Endothelial cell of umbilical vein (primary cell): ENCODE measurements at regions not wholly inside any gene's neighbourhood (a gene's known extent, or its start where the extent isn't known, plus 50 kb on each side); places are given as distances from the start of the nearest gene placed in this dataset.

Experiments
- BruUV-seq: library from RNA; stranded (reverse); fragments of 400-500 nt; replicated peaks from 2 replicates; lab custom pipeline; 2021; lab: Mats Ljungman, UMichigan
- CTCF ChIA-PET: fragments of 300-600, 350-600 bp; sonication (Branson Sonifier 250); formaldehyde crosslinking; loops from one replicate; lab custom pipeline; 2021; ENCODE audit warnings: antibody characterized with exemption, inconsistent platforms; lab: Charles Lee
- POLR2A ChIA-PET: fragments of 300-600, 350-600 bp; sonication (Branson Sonifier 250); formaldehyde crosslinking; loops from one replicate; lab custom pipeline; 2021; ENCODE audit warnings: antibody characterized with exemption, inconsistent platforms; lab: Charles Lee
- DNase-seq: peaks from one replicate; pipeline ENCODE4 v3.0.0-alpha.2; 2011; ENCODE audit warnings: low read depth, low spot score
- FAIRE-seq: peaks from 2 replicates; lab custom pipeline; 2011; peaks lifted over from hg19 to GRCh38; lab: Jason Lieb, UNC
- H2AFZ ChIP-seq: 2 replicates; pipeline ENCODE4 v1.6.0; 2012; ENCODE audit warnings: low read depth, low read length, control low read depth, inconsistent platforms
- H3K27ac ChIP-seq: 2 replicates; pipeline ENCODE4 v1.5.1; 2011; ENCODE audit warnings: low read depth, mild to moderate bottlenecking, control low read depth, low read length, moderate library complexity; ENCODE audit not compliant: insufficient read depth
- H3K27me3 ChIP-seq, 2 experiments: 2 replicates each; pipeline versions ENCODE4 v1.6.0 to v1.6.1; 2011; ENCODE audit warnings: low read length in 2 of 2, mixed read lengths in 1 of 2; ENCODE audit not compliant: control insufficient read depth in 2 of 2, insufficient read depth in 2 of 2
- H3K36me3 ChIP-seq, 2 experiments: 2 replicates in 1 of 2; 3 replicates in 1 of 2; pipeline ENCODE4 v1.5.1; 2011; ENCODE audit warnings: low read length in 2 of 2, mild to moderate bottlenecking in 1 of 2, moderate library complexity in 1 of 2; ENCODE audit not compliant: control insufficient read depth in 2 of 2, insufficient read depth in 2 of 2; ENCODE audit errors: extremely low read depth in 1 of 2
- H3K4me1 ChIP-seq: 3 replicates; pipeline ENCODE4 v1.5.1; 2011; ENCODE audit warnings: mild to moderate bottlenecking, low read length; ENCODE audit not compliant: control insufficient read depth, insufficient read depth; ENCODE audit errors: extremely low read depth
- H3K4me2 ChIP-seq: 2 replicates; pipeline ENCODE4 v1.6.1; 2011; ENCODE audit warnings: low read length, control low read depth, mixed read lengths; ENCODE audit not compliant: insufficient read depth
- H3K4me3 ChIP-seq, 3 experiments: fragments of 200-600 bp in 1 of 3; sonication (generic), shearing (Covaris generic) in 1 of 3; replicated peaks in 1 of 3; 2 replicates each; pipeline ENCODE4 v1.5.1; 2011 to 2016; ENCODE audit warnings: control low read depth in 3 of 3, low read length in 3 of 3, mild to moderate bottlenecking in 2 of 3, inconsistent platforms in 1 of 3, low read depth in 1 of 3, moderate library complexity in 1 of 3; ENCODE audit not compliant: insufficient read depth in 1 of 3
- H3K79me2 ChIP-seq: 2 replicates; pipeline ENCODE4 v1.6.0; 2012; ENCODE audit warnings: low read length, inconsistent platforms; ENCODE audit not compliant: control insufficient read depth, insufficient read depth
- H3K9ac ChIP-seq: replicated peaks from 2 replicates; pipeline ENCODE3; 2011; ENCODE audit warnings: low read length, control low read depth; ENCODE audit not compliant: insufficient read depth; ENCODE audit errors: extremely low read depth
- H3K9me1 ChIP-seq: replicated peaks from 3 replicates; pipeline ENCODE4 v1.6.0; 2011; ENCODE audit warnings: mild to moderate bottlenecking, low read length; ENCODE audit not compliant: control insufficient read depth, insufficient read depth; ENCODE audit errors: extremely low read depth
- H3K9me3 ChIP-seq: replicated peaks from 2 replicates; pipeline ENCODE4 v1.5.1; 2012; ENCODE audit warnings: low read length, inconsistent platforms; ENCODE audit not compliant: control insufficient read depth, insufficient read depth
- H4K20me1 ChIP-seq: replicated peaks from 2 replicates; pipeline ENCODE3; 2011; ENCODE audit warnings: mild to moderate bottlenecking, low read length; ENCODE audit not compliant: control insufficient read depth, insufficient read depth; ENCODE audit errors: extremely low read depth
- CTCF ChIP-seq, 2 donors: IDR thresholded peaks; 1 replicate in 1 of 2; 2 replicates in 1 of 2; pipeline ENCODE4 v1.5.1; 2011; ENCODE audit warnings: low read length in 2 of 2, mild to moderate bottlenecking in 2 of 2, moderate library complexity in 2 of 2, control low read depth in 1 of 2, inconsistent platforms in 1 of 2, low read depth in 1 of 2; ENCODE audit not compliant: insufficient read depth in 1 of 2; ENCODE audit errors: extremely low read depth in 1 of 2
- EZH2 ChIP-seq: IDR thresholded peaks from 2 replicates; pipeline ENCODE4 v1.6.1; 2012; ENCODE audit warnings: borderline replicate concordance, low read depth, mild to moderate bottlenecking, moderate library complexity, low read length, inconsistent platforms; ENCODE audit not compliant: severe bottlenecking
- FOS ChIP-seq: IDR thresholded peaks from 2 replicates; pipeline ENCODE4 v1.6.1; 2011; ENCODE audit warnings: mild to moderate bottlenecking, low read length, moderate library complexity, borderline replicate concordance; ENCODE audit not compliant: insufficient read depth
- GATA2 ChIP-seq: IDR thresholded peaks from 2 replicates; pipeline ENCODE4 v1.7.0; 2011; ENCODE audit warnings: low read depth, mild to moderate bottlenecking, moderate library complexity, mixed read lengths, low read length; ENCODE audit not compliant: insufficient read length, insufficient read depth
- JUN ChIP-seq: IDR thresholded peaks from 2 replicates; pipeline ENCODE4 v1.6.1; 2011; ENCODE audit warnings: borderline replicate concordance, low read depth; ENCODE audit not compliant: insufficient read length, insufficient read depth
- MAX ChIP-seq: IDR thresholded peaks from 2 replicates; pipeline ENCODE4 v1.6.1; 2011; ENCODE audit not compliant: insufficient read depth, insufficient read length
- MYC ChIP-seq: IDR thresholded peaks from one replicate; pipeline ENCODE4 v1.6.1; 2011; ENCODE audit warnings: mild to moderate bottlenecking, low read depth, low read length
- POLR2A ChIP-seq: IDR thresholded peaks from 2 replicates; pipeline ENCODE4 v1.6.1; 2012; ENCODE audit warnings: low read depth, mild to moderate bottlenecking, control low read depth, low read length
- POLR2AphosphoS5 ChIP-seq: IDR thresholded peaks from 2 replicates; pipeline ENCODE4 v1.6.1; 2012; ENCODE audit warnings: low read depth, mild to moderate bottlenecking, control low read depth, low read length, moderate library complexity; ENCODE audit not compliant: insufficient read depth
- dilution Hi-C: fragments of 300-500 bp; cut with MboI; formaldehyde crosslinking; loops from one replicate; pipeline ENCODE4 v1.15.0; 2019; ENCODE audit warnings: low sequenced_read_pairs; ENCODE audit not compliant: extremely low pct_ligation_motif_present
- intact Hi-C: fragments of 100-400 bp; cut with micrococcal nuclease; formaldehyde crosslinking; loops from one replicate; pipeline ENCODE4 v1.10.0; 2022

GRCh38 chr11:37967635-37968034 lies 1369.6 kb upstream of the RAG2 start:
- FAIRE-seq (no peak), DNase-seq (no peak)
- POLR2A ChIA-PET, result no interaction called here
- TF ChIP-seq MYC, result no peak
- TF ChIP-seq EZH2, result no peak
- no peak for TF ChIP-seq JUN
- no peak for TF ChIP-seq MAX
- no peak for TF ChIP-seq POLR2A
- TF ChIP-seq POLR2AphosphoS5, result no peak
- TF ChIP-seq FOS, result no peak
- no peak for TF ChIP-seq GATA2
- TF ChIP-seq CTCF (IDR thresholded peaks at IDR 0.05; ENCODE audit: extremely low read depth in 1 of 2, insufficient read depth in 1 of 2, low read depth in 1 of 2, low read length in 2 of 2), result no peak
- intact Hi-C loops, result no loop called here
- H3K4me2 ChIP-seq, result no peak overlapping the region
- H4K20me1 ChIP-seq, result no peaks in the 10 kb centered on the region
- no TSS peak for BruUV-seq
- H2AFZ ChIP-seq, result no peak overlapping the region
- no peak overlapping the region for H3K4me3 ChIP-seq
- H3K79me2 ChIP-seq, result no peaks in the 10 kb centered on the region
- H3K27ac ChIP-seq, result no peak overlapping the region
- H3K9me1 ChIP-seq, result no peaks in the 10 kb centered on the region
- CTCF ChIA-PET, result interaction anchor here (1.2 kb wide), 1 partner anchor 21 kb away, joined by 3 read pairs; no protein-coding TSS in a partner anchor
- H3K27me3 ChIP-seq, result no peaks in the 10 kb centered on the region
- H3K4me1 ChIP-seq, result peaks cover 4% of the 10 kb centered on the region
- dilution Hi-C loops, result no loop called here
- H3K9me3 ChIP-seq, result no peaks in the 10 kb centered on the region
- no peaks in the 10 kb centered on the region for H3K36me3 ChIP-seq
- no peak overlapping the region for H3K9ac ChIP-seq
